KMS-11 (cell line): ENCODE measurements at regions not wholly inside any gene's neighbourhood (a gene's known extent, or its start where the extent isn't known, plus 50 kb on each side); places are given as distances from the start of the nearest gene placed in this dataset.

Experiments used
- H2AFZ ChIP-seq: fragments of 200-600 bp; sonication (generic); 2 replicates; pipeline ENCODE4 v1.6.1; 2016; ENCODE audit warnings: antibody characterized with exemption, mixed run types, low read depth
- H3K27ac ChIP-seq: fragments of 200-600 bp; sonication (generic); 2 replicates; pipeline ENCODE4 v1.6.1; 2016; ENCODE audit warnings: mild to moderate bottlenecking, mixed run types
- H3K27me3 ChIP-seq: fragments of 200-600 bp; sonication (generic); 2 replicates; pipeline ENCODE4 v1.6.1; 2017; ENCODE audit warnings: mild to moderate bottlenecking, low read depth, mixed run types, moderate library complexity; ENCODE audit not compliant: insufficient read depth
- H3K36me3 ChIP-seq: fragments of 200-600 bp; sonication (generic); 2 replicates; pipeline ENCODE4 v1.6.1; 2017; ENCODE audit warnings: mild to moderate bottlenecking, mixed run types; ENCODE audit not compliant: insufficient read depth
- H3K4me1 ChIP-seq: fragments of 200-600 bp; sonication (generic); 2 replicates; pipeline ENCODE4 v1.6.1; 2016; ENCODE audit warnings: mild to moderate bottlenecking, low read depth, mixed run types; ENCODE audit not compliant: poor library complexity, severe bottlenecking
- H3K4me2 ChIP-seq: fragments of 200-600 bp; sonication (generic); 2 replicates; pipeline ENCODE4 v1.7.0; 2016; ENCODE audit warnings: mild to moderate bottlenecking, mixed run types
- H3K4me3 ChIP-seq: fragments of 200-600 bp; sonication (generic); IDR thresholded peaks from 2 replicates; pipeline ENCODE4 v1.6.1; 2017; ENCODE audit warnings: low read depth, low read length, mixed read lengths; ENCODE audit not compliant: insufficient read depth
- H3K79me2 ChIP-seq: fragments of 200-600 bp; sonication (generic); 2 replicates; pipeline ENCODE4 v1.6.1; 2016; ENCODE audit warnings: low read depth, mixed run types; ENCODE audit not compliant: insufficient read depth
- H3K9ac ChIP-seq: fragments of 200-600 bp; sonication (generic); 2 replicates; pipeline ENCODE4 v1.6.1; 2016; ENCODE audit warnings: mild to moderate bottlenecking, mixed run types
- H4K20me1 ChIP-seq: fragments of 200-600 bp; sonication (generic); 2 replicates; pipeline ENCODE4 v1.6.1; 2016; ENCODE audit warnings: mild to moderate bottlenecking, mixed run types; ENCODE audit not compliant: insufficient read depth
- TF ChIP-seq, protein P1 (sequence below): fragments of 200-600 bp; sonication (generic); conservative IDR thresholded peaks from 2 replicates; pipeline ENCODE4 v1.6.1; 2017; ENCODE audit warnings: low read depth, mild to moderate bottlenecking, antibody characterized with exemption, low read length, moderate library complexity, mixed read lengths

DNA sequence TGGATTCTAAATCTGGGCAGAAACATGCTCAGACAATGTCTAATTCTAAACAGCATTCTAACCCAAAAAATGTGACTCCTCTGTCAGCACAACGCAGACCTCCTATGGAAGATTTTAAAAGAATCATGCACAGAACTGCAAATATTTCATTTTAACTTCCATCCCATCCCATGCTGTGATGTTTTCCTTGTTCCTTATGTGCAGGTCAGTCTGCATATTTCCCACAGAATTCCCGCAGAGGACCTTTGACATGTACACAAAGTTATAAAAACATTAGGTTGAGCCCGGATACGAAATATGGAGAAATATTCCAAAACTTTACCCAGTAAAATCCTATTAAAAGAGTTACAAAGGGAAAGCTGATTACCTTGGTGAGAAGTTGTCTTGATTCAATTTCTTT, 467.1 kb upstream of the EPHA7 start:
- TF ChIP-seq, protein P1, sequence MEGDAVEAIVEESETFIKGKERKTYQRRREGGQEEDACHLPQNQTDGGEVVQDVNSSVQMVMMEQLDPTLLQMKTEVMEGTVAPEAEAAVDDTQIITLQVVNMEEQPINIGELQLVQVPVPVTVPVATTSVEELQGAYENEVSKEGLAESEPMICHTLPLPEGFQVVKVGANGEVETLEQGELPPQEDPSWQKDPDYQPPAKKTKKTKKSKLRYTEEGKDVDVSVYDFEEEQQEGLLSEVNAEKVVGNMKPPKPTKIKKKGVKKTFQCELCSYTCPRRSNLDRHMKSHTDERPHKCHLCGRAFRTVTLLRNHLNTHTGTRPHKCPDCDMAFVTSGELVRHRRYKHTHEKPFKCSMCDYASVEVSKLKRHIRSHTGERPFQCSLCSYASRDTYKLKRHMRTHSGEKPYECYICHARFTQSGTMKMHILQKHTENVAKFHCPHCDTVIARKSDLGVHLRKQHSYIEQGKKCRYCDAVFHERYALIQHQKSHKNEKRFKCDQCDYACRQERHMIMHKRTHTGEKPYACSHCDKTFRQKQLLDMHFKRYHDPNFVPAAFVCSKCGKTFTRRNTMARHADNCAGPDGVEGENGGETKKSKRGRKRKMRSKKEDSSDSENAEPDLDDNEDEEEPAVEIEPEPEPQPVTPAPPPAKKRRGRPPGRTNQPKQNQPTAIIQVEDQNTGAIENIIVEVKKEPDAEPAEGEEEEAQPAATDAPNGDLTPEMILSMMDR: no peak
- Histone ChIP-seq H3K4me3 (no peak overlapping the region), H2AFZ (no peak overlapping the region), H4K20me1 (no peaks in the 10 kb centered on the region), H3K27me3 (no peaks in the 10 kb centered on the region), H3K27ac (no peak overlapping the region), H3K36me3 (no peaks in the 10 kb centered on the region), H3K9ac (no peak overlapping the region), H3K4me2 (no peak overlapping the region), H3K79me2 (no peaks in the 10 kb centered on the region), H3K4me1 (no peaks in the 10 kb centered on the region)

DNA sequence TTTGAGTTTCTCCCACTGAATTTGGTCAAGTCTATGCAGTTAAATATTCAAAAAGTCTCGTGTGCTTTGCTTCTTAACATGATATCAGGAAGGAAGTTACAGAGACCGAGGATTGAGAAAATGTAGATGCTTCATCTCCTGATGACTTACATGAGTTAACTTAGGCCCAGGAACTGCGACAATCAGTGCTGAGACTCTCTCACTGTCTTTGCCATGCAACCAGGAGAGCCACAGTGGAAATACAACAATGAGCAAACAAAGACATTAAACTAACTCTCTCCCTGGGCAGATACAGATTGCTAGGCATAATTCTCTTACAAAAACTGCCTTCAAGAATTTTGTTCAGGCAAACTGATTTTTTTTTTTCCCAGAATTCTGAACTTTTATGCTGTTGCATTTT, 440.6 kb upstream of the EPHA7 start:
- no peak overlapping the region for H2AFZ ChIP-seq
- no peaks in the 10 kb centered on the region for H3K4me1 ChIP-seq
- no peaks in the 10 kb centered on the region for H4K20me1 ChIP-seq
- H3K4me3 ChIP-seq: no peak overlapping the region
- H3K27me3 ChIP-seq: no peaks in the 10 kb centered on the region
- no peaks in the 10 kb centered on the region for H3K79me2 ChIP-seq
- no peaks in the 10 kb centered on the region for H3K36me3 ChIP-seq
- H3K4me2 ChIP-seq: no peak overlapping the region
- H3K27ac ChIP-seq: no peak overlapping the region
- H3K9ac ChIP-seq: no peak overlapping the region
- TF ChIP-seq, protein P1: no peak

DNA sequence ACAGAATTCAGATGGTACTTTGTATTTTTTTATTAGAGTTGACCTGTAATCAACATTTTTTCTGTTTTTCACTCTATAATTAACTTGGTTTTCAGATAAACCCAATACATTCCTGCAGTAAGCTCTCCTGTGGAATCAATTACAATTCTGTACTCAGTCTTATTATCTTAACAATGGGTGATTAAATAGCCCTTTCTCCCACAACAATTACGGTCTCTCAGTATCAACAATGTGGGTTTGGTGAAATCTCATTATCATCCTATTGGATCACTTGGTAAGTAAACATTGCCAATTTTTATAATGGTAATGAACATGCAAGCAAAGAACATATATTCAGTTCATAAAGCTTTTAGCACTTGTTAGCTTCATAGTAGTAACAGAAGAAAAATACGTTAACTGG, 438.9 kb upstream of the EPHA7 start:
- no peak overlapping the region for H3K9ac ChIP-seq
- no peak overlapping the region for H3K4me2 ChIP-seq
- no peaks in the 10 kb centered on the region for H3K79me2 ChIP-seq

DNA sequence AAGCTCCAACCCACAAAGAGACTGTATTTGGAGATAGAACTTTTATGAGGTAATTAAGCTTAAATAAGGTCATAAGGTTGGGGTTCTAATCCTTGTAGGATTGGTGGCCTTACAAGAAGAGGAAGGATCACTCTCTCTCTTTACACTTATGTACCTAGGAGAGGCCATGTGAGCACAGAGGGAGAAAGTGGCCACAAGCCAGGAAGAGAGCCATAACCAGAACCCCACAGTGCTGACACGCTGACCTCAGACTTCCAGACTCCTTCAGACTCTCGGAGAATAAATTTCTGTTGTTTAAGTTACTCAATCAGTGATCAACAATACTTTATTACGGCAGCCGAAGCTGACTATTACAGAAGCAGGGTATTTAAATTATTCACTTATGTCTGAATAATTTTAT, 430.5 kb upstream of the EPHA7 start:
- Histone ChIP-seq H3K27ac (no peak overlapping the region), H4K20me1 (no peaks in the 10 kb centered on the region), H3K4me3 (no peak overlapping the region), H2AFZ (no peak overlapping the region), H3K4me2 (no peak overlapping the region), H3K9ac (no peak overlapping the region), H3K79me2 (no peaks in the 10 kb centered on the region), H3K36me3 (no peaks in the 10 kb centered on the region), H3K4me1 (no peaks in the 10 kb centered on the region), H3K27me3 (no peaks in the 10 kb centered on the region)
- TF ChIP-seq, protein P1: no peak

More for the DNA sequence above, 438.9 kb upstream of the EPHA7 start:
- H3K4me1 ChIP-seq: no peaks in the 10 kb centered on the region
- no peaks in the 10 kb centered on the region for H3K36me3 ChIP-seq
- H3K4me3 ChIP-seq: no peak overlapping the region
- no peaks in the 10 kb centered on the region for H3K27me3 ChIP-seq
- no peak overlapping the region for H2AFZ ChIP-seq
- no peaks in the 10 kb centered on the region for H4K20me1 ChIP-seq
- TF ChIP-seq, protein P1: no peak
- no peak overlapping the region for H3K27ac ChIP-seq
